GM21447 (cell line): ENCODE measurements at regions not wholly inside any gene's neighbourhood (a gene's known extent, or its start where the extent isn't known, plus 50 kb on each side); places are given as distances from the start of the nearest gene placed in this dataset.
"Not testable (repeated sequence)": the region's sequence is repeated elsewhere in the genome, so short reads cannot be mapped to it uniquely, and the experiment has no call there.

ENCODE experiments used
- ATAC-seq: cut with Tn5 transposase; IDR thresholded peaks from one replicate; pipeline ENCODE4 v1.9.1; 2021; ENCODE audit not compliant: unreplicated experiment

GRCh38 chr7:142637240-142637639 is 112.0 kb upstream of the PRSS1 start:
- no peak for ATAC-seq

GRCh38 chr7:142636751-142637150 is 112.5 kb upstream of the PRSS1 start:
- ATAC-seq: no peak

- not testable (repeated sequence) for ATAC-seq
Measured at GRCh38 chr7:142636107-142636506, 113.2 kb upstream of the PRSS1 start.

- ATAC-seq: peak; percentile 95
Measured at GRCh38 chr7:142632271-142633134, 116.8 kb upstream of the PRSS1 start.

- ATAC-seq: no peak
Measured at GRCh38 chr7:142629588-142630260, 119.5 kb upstream of the PRSS1 start.

- no peak for ATAC-seq
Measured at GRCh38 chr7:142628945-142629344, 120.3 kb upstream of the PRSS1 start.

- not testable (repeated sequence) for ATAC-seq
Measured at GRCh38 chr7:142627223-142627622, 122.0 kb upstream of the PRSS1 start.

GRCh38 chr7:142626420-142627035 is 122.7 kb upstream of the PRSS1 start:
- ATAC-seq: peak; percentile 85

GRCh38 chr7:142625216-142625615 is 124.1 kb upstream of the PRSS1 start:
- not testable (repeated sequence) for ATAC-seq

- no peak for ATAC-seq
Measured at GRCh38 chr7:142620402-142620801, 128.9 kb upstream of the PRSS1 start.

- ATAC-seq: no peak
Measured at GRCh38 chr7:142618655-142619351, 130.5 kb upstream of the PRSS1 start.

GRCh38 chr7:142616842-142617241 is 132.4 kb upstream of the PRSS1 start:
- ATAC-seq: no peak

GRCh38 chr7:142616121-142616643 is 133.1 kb upstream of the PRSS1 start:
- ATAC-seq: no peak

GRCh38 chr7:142615508-142615907 is 133.8 kb upstream of the PRSS1 start:
- no peak for ATAC-seq

- no peak for ATAC-seq
Measured at GRCh38 chr7:142614116-142614515, 135.2 kb upstream of the PRSS1 start.

GRCh38 chr7:142612237-142612881 is 136.9 kb upstream of the PRSS1 start:
- no peak for ATAC-seq

- ATAC-seq: no peak
Measured at GRCh38 chr7:142611566-142612236, 137.6 kb upstream of the PRSS1 start.

GRCh38 chr7:142608630-142609428 is 140.4 kb upstream of the PRSS1 start:
- no peak for ATAC-seq

- ATAC-seq: no peak
Measured at GRCh38 chr7:142607351-142607750, 141.9 kb upstream of the PRSS1 start.
